Neuronal stem cell (in vitro differentiated cells): ENCODE measurements at regions not wholly inside any gene's neighbourhood (a gene's known extent, or its start where the extent isn't known, plus 50 kb on each side); places are given as distances from the start of the nearest gene placed in this dataset.

Experiments
- DNase-seq: peaks from one replicate; pipeline ENCODE4 v3.0.0-alpha.2; 2013; ENCODE audit warnings: low spot score
- H2AFZ ChIP-seq: one replicate; pipeline ENCODE4 v1.6.1; 2013; ENCODE audit warnings: mild to moderate bottlenecking, low read length, inconsistent platforms
- H2AK5ac ChIP-seq: 2 replicates; pipeline ENCODE4 v1.6.1; 2013; ENCODE audit warnings: low read depth, mild to moderate bottlenecking, inconsistent platforms, low read length, moderate library complexity, mixed read lengths
- H2BK120ac ChIP-seq: 2 replicates; pipeline ENCODE4 v1.6.1; 2013; ENCODE audit warnings: low read depth, mild to moderate bottlenecking, inconsistent platforms, low read length, moderate library complexity, mixed read lengths
- H2BK12ac ChIP-seq: one replicate; pipeline ENCODE4 v1.6.1; 2013; ENCODE audit warnings: low read length, inconsistent platforms
- H2BK15ac ChIP-seq: 2 replicates; pipeline ENCODE4 v1.6.1; 2013; ENCODE audit warnings: mild to moderate bottlenecking, low read length, inconsistent platforms, mixed read lengths
- H2BK5ac ChIP-seq: one replicate; pipeline ENCODE4 v1.6.1; 2013; ENCODE audit warnings: inconsistent platforms, mild to moderate bottlenecking, low read length, moderate library complexity
- H3K14ac ChIP-seq: one replicate; pipeline ENCODE4 v1.6.1; 2013; ENCODE audit warnings: low read length, inconsistent platforms
- H3K18ac ChIP-seq: 2 replicates; pipeline ENCODE4 v1.6.1; 2013; ENCODE audit warnings: low read length, inconsistent platforms
- H3K23ac ChIP-seq: 2 replicates; pipeline ENCODE4 v1.6.1; 2013; ENCODE audit warnings: low read depth, mild to moderate bottlenecking, mixed read lengths, low read length, inconsistent platforms; ENCODE audit not compliant: poor library complexity
- H3K27ac ChIP-seq: replicated peaks from 3 replicates; pipeline ENCODE4 v1.5.1; 2013; ENCODE audit warnings: low read length, inconsistent platforms
- H3K27me3 ChIP-seq, 3 experiments: 2 replicates each; pipeline ENCODE4 v1.6.1; 2013; ENCODE audit warnings: low read length in 3 of 3, mild to moderate bottlenecking in 2 of 3, inconsistent platforms in 1 of 3, low read depth in 1 of 3, mixed read lengths in 1 of 3, moderate library complexity in 1 of 3; ENCODE audit not compliant: control insufficient read depth in 3 of 3, insufficient read depth in 3 of 3
- H3K36me3 ChIP-seq, 2 donors: replicated peaks in 1 of 2; 2 replicates each; pipeline ENCODE4 v1.6.1; 2013; ENCODE audit warnings: low read length in 2 of 2; ENCODE audit not compliant: control insufficient read depth in 2 of 2, insufficient read depth in 2 of 2
- H3K4ac ChIP-seq: 2 replicates; pipeline ENCODE4 v1.6.1; 2013; ENCODE audit warnings: inconsistent platforms, mild to moderate bottlenecking, low read length, moderate library complexity
- H3K4me1 ChIP-seq, 2 donors: 1 replicate in 1 of 2; 2 replicates in 1 of 2; pipeline ENCODE4 v1.6.1; 2013; ENCODE audit warnings: low read length in 2 of 2, low read depth in 1 of 2; ENCODE audit not compliant: control insufficient read depth in 2 of 2, insufficient read depth in 1 of 2
- H3K4me2 ChIP-seq: one replicate; pipeline ENCODE4 v1.6.1; 2013; ENCODE audit warnings: mild to moderate bottlenecking, low read length, inconsistent platforms; ENCODE audit not compliant: insufficient read depth, poor library complexity, severe bottlenecking
- H3K4me3 ChIP-seq, 2 donors: 2 replicates each; pipeline ENCODE4 v1.5.1; 2013; ENCODE audit warnings: low read length in 2 of 2, mild to moderate bottlenecking in 2 of 2, inconsistent platforms in 1 of 2, moderate library complexity in 1 of 2
- H3K79me1 ChIP-seq: one replicate; pipeline ENCODE4 v1.6.1; 2013; ENCODE audit warnings: low read depth, mild to moderate bottlenecking, inconsistent platforms, low read length, moderate library complexity
- H3K9ac ChIP-seq: one replicate; pipeline ENCODE4 v1.6.1; 2013; ENCODE audit warnings: mild to moderate bottlenecking, low read depth, low read length, inconsistent platforms; ENCODE audit not compliant: poor library complexity
- H3K9me3 ChIP-seq, 2 donors: replicated peaks in 1 of 2; 2 replicates each; pipeline versions ENCODE3 to v1.6.1; 2013; ENCODE audit warnings: low read length in 2 of 2, mild to moderate bottlenecking in 2 of 2, inconsistent platforms in 1 of 2, low read depth in 1 of 2, mixed read lengths in 1 of 2, moderate library complexity in 1 of 2; ENCODE audit not compliant: control insufficient read depth in 2 of 2, insufficient read depth in 1 of 2
- H4K8ac ChIP-seq: one replicate; pipeline ENCODE4 v1.6.1; 2013; ENCODE audit warnings: low read depth, mild to moderate bottlenecking, inconsistent platforms, low read length, moderate library complexity
- H4K91ac ChIP-seq: one replicate; pipeline ENCODE4 v1.6.1; 2013; ENCODE audit warnings: low read length, low read depth, mild to moderate bottlenecking, inconsistent platforms; ENCODE audit not compliant: poor library complexity
- WGBS, 2 donors: extraction: QIAGEN DNeasy Blood & Tissue Kit; methylation state at CpG; one replicate each; pipeline ENCODE4 v1.1.7; 2013; ENCODE audit warnings: missing lambda C conversion rate in 2 of 2, mixed read lengths in 1 of 2; ENCODE audit not compliant: insufficient read length in 2 of 2, insufficient replicate concordance in 1 of 2; ENCODE audit errors: extremely low coverage in 2 of 2; 5-methylcytosine and 5-hydroxymethylcytosine counted together

- H4K8ac ChIP-seq = no peak overlapping the region
- no peaks in the 10 kb centered on the region for H3K27me3 ChIP-seq
- no peak overlapping the region for H3K9ac ChIP-seq
- no peak overlapping the region for H3K27ac ChIP-seq
- H3K23ac ChIP-seq = no peak overlapping the region
- no peak overlapping the region for H3K14ac ChIP-seq
- H3K4me2 ChIP-seq = no peak overlapping the region
- H3K18ac ChIP-seq = no peak overlapping the region
- H2BK12ac ChIP-seq = no peak overlapping the region
- H3K36me3 ChIP-seq = no peaks in the 10 kb centered on the region
- H4K91ac ChIP-seq = no peak overlapping the region
- H2BK15ac ChIP-seq = no peak overlapping the region
- WGBS, 2 donors = no CpG with 5 or more reads among the region's 4 CpGs
- DNase-seq = no peak
- no peak overlapping the region for H3K4me3 ChIP-seq
- no peak overlapping the region for H3K4ac ChIP-seq
- no peaks in the 10 kb centered on the region for H3K79me1 ChIP-seq
- no peak overlapping the region for H2BK5ac ChIP-seq
- no peak overlapping the region for H2BK120ac ChIP-seq
- no peak overlapping the region for H2AK5ac ChIP-seq
- H2AFZ ChIP-seq = no peak overlapping the region
- H3K9me3 ChIP-seq = no peaks in the 10 kb centered on the region
- no peaks in the 10 kb centered on the region for H3K4me1 ChIP-seq
Measured at GRCh38 chr12:65685514-65685913, 138.8 kb upstream of the HMGA2 start.

- no peaks in the 10 kb centered on the region for H3K79me1 ChIP-seq
- H3K4me1 ChIP-seq = no peaks in the 10 kb centered on the region
- no peak overlapping the region for H3K4me2 ChIP-seq
- H3K18ac ChIP-seq = no peak overlapping the region
- no peaks in the 10 kb centered on the region for H3K9me3 ChIP-seq
- no peak overlapping the region for H2BK12ac ChIP-seq
- H2BK120ac ChIP-seq = no peak overlapping the region
- H2BK15ac ChIP-seq = no peak overlapping the region
- H3K27me3 ChIP-seq = no peaks in the 10 kb centered on the region
- H4K91ac ChIP-seq = no peak overlapping the region
- H3K36me3 ChIP-seq = no peaks in the 10 kb centered on the region
- no peak overlapping the region for H2AK5ac ChIP-seq
- DNase-seq = no peak
- WGBS, 2 donors = no CpG with 5 or more reads among the region's 2 CpGs
- H3K14ac ChIP-seq = no peak overlapping the region
- H3K4me3 ChIP-seq = no peak overlapping the region
- no peak overlapping the region for H2BK5ac ChIP-seq
- H3K9ac ChIP-seq = no peak overlapping the region
- H4K8ac ChIP-seq = no peak overlapping the region
- no peak overlapping the region for H3K23ac ChIP-seq
- no peak overlapping the region for H2AFZ ChIP-seq
- H3K4ac ChIP-seq = no peak overlapping the region
- H3K27ac ChIP-seq = no peak overlapping the region
Measured at GRCh38 chr12:65689508-65689907, 134.8 kb upstream of the HMGA2 start.

GRCh38 chr12:65690477-65690876, 133.8 kb upstream of the HMGA2 start:
- Histone ChIP-seq H3K9me3 (no peaks in the 10 kb centered on the region), H3K79me1 (no peaks in the 10 kb centered on the region), H3K4ac (no peak overlapping the region), H2BK15ac (no peak overlapping the region), H2BK12ac (no peak overlapping the region), H3K27ac (no peak overlapping the region), H2BK120ac (no peak overlapping the region), H3K23ac (no peak overlapping the region), H4K8ac (no peak overlapping the region), H3K4me3 (no peak overlapping the region), H2AK5ac (no peak overlapping the region), H3K27me3 (no peaks in the 10 kb centered on the region), H3K36me3 (no peaks in the 10 kb centered on the region), H3K18ac (no peak overlapping the region), H2AFZ (no peak overlapping the region), H3K4me1 (no peaks in the 10 kb centered on the region), H3K9ac (no peak overlapping the region), H2BK5ac (no peak overlapping the region), H3K4me2 (no peak overlapping the region), H3K14ac (no peak overlapping the region), H4K91ac (no peak overlapping the region)
- WGBS, 2 donors = no CpG with 5 or more reads among the region's 1 CpG
- no peak for DNase-seq

DNA sequence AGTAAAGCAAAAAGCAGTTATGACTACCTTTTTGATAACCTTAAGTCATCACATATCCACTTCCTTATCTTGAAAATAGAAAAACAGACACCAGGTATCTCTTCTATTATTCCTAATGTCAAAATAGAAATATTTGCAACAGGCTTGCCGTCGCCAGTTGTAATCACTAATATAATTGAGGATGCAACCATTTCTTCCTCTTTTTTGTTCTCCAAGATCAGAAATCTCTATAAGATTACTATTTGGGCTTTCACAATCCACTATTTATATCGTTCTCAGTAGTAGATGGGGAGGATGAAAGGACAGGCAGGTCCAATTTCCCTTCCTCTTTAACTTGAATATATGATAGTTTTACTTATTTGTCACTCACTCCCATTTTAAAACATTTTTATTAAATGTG, 130.2 kb upstream of the HMGA2 start:
- H3K23ac ChIP-seq = no peak overlapping the region
- no peak overlapping the region for H3K27ac ChIP-seq
- H3K4me1 ChIP-seq = no peaks in the 10 kb centered on the region
- H3K79me1 ChIP-seq = no peaks in the 10 kb centered on the region
- no peak overlapping the region for H3K14ac ChIP-seq
- H4K8ac ChIP-seq = no peak overlapping the region
- no peak overlapping the region for H3K18ac ChIP-seq
- no CpG with 5 or more reads among the region's 3 CpGs for WGBS, 2 donors
- no peaks in the 10 kb centered on the region for H3K9me3 ChIP-seq
- H3K9ac ChIP-seq = no peak overlapping the region
- DNase-seq = no peak
- no peak overlapping the region for H4K91ac ChIP-seq
- H2BK120ac ChIP-seq = no peak overlapping the region
- no peak overlapping the region for H2BK15ac ChIP-seq
- H3K4ac ChIP-seq = no peak overlapping the region
- no peak overlapping the region for H2BK12ac ChIP-seq
- no peaks in the 10 kb centered on the region for H3K27me3 ChIP-seq
- no peak overlapping the region for H2BK5ac ChIP-seq
- no peak overlapping the region for H3K4me3 ChIP-seq
- no peak overlapping the region for H2AK5ac ChIP-seq
- H3K4me2 ChIP-seq = no peak overlapping the region
- no peak overlapping the region for H2AFZ ChIP-seq
- H3K36me3 ChIP-seq = no peaks in the 10 kb centered on the region
